Fibroblast of upper back skin (primary cell): ENCODE measurements at regions not wholly inside any gene's neighbourhood (a gene's known extent, or its start where the extent isn't known, plus 50 kb on each side); places are given as distances from the start of the nearest gene placed in this dataset.
A peak's percentile ranks its signal among the peaks of the same experiment; 100 is the strongest.

Source experiments
- DNase-seq: peaks from one replicate; pipeline ENCODE4 v3.0.0-alpha.2; 2013

DNA sequence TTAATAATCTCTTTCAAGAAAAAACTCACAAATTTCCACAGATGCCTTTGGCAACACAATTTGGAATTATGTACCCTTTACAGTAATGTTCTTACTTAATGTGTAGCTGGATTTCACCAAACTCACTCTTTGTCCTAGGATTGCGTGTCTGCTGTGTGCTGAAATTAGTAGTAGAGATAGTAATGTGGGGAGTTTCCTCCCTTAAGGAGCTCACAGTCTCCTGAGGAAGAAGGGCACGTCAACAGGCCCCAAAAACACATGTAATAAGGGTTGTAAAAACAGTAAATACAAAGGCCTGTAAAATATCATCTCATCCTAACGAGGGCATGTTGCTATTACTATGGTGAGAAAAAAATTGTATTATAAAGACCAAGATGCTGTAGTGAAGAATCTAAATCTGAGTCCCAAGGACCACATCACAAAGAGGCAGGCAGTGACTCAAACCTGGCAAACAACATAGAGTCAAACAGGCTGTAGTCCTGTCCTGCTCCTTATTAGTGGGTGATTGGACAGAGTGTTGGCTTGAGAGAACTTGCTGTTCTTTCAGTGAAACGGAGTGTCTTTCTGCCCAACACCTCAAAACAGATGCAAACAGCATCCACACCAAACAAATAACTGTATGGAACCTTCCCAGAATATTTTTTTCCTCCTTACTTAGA is 83.2 kb upstream of the PAPPA start:
- no peak for DNase-seq

GRCh38 chr9:116072046-116072445 is 81.5 kb upstream of the PAPPA start:
- no peak for DNase-seq

- DNase-seq, result peak; percentile 74
These were observed 79.8 kb upstream of the PAPPA start for GRCh38 chr9:116073826-116074225.

DNA sequence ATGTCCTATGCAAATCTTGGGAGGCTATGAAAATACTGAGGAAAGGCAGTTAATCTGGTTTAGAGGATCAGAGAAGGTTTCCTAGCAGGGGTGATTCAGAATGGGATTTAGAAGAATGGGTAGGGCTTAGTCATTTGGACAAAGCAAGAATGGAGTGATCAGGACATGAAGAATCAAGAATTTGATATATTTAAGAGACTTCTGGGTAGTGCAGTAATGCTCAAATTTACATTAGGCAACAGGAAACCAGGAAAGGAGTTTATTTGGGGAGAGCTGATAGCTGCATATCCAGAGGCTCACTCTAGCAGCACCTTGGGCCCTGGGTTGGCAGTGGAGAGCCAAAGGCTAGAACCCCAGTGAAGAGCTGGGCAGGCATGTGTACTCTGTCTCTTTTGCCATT is 78.9 kb upstream of the PAPPA start:
- DNase-seq, result peak; percentile 78

GRCh38 chr9:116075191-116075590 is 78.4 kb upstream of the PAPPA start:
- DNase-seq, result peak; percentile 95

GRCh38 chr9:116078640-116079039 is 75.0 kb upstream of the PAPPA start:
- DNase-seq, result no peak

DNA sequence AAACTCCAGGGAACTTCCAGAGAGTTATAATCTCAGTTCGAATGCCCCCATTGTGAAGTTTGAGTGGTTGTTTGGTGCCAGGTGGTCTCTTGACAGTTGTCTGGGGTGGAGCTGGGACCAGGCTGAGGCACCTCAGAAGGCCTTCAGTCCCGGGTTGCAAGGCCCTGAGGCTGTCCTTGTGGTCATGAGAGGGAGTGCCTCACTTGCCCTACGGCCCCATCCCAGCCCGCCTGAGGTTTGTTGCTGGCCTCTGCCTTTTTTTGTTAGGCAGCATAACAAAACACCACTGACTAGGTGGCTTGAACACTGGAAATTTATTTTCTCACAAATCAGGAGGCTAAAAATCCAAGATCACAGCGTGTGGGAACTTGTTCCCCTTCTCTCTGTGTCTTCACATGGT is 73.0 kb upstream of the PAPPA start:
- no peak for DNase-seq

- peak; percentile 63 for DNase-seq
These were observed 72.0 kb upstream of the PAPPA start for GRCh38 chr9:116081435-116082115.

DNA sequence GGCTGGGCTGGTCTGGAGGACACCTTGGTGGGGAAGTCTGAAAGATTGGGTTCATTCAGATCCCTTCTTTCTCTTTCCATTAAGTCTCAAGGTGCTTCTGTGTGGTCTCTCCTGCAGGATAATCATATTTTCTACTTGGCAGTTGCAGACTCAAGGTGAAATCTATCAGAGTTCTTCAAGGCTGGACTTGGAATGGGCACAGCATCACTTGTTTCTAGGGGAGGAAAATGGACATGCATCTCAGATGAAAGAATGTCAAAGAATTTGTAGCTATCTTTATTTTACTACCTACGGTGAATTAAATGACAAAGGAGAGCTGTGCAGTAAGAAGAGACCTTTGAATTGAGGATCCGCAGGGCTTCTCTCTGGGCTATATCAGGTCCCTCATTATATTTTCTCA is 69.8 kb upstream of the PAPPA start:
- no peak for DNase-seq

GRCh38 chr9:116084497-116084896 is 69.1 kb upstream of the PAPPA start:
- no peak for DNase-seq

- no peak for DNase-seq
These were observed 66.3 kb upstream of the PAPPA start for GRCh38 chr9:116087246-116087645.

DNA sequence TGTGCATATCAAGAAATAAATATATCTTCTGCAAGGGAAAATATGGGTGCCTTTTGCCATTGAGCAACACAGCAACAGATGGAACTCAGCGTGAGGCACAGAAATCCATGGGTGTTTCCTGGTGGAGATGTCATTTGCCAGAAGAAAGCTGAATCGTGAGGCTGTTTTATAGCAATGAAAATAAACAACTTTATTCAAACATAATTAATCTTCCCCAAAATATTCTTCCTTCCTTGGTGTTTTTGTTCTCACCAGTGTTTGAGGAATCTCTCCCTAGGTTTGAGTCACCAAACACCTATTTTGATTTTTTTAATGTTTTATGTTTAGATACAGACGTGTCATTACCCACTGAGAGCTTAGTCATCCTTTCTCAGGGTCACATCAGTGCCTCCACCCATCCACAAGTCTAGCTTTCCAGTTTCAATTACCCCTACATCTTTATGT is 65.8 kb upstream of the PAPPA start:
- peak; percentile 52 for DNase-seq

DNA sequence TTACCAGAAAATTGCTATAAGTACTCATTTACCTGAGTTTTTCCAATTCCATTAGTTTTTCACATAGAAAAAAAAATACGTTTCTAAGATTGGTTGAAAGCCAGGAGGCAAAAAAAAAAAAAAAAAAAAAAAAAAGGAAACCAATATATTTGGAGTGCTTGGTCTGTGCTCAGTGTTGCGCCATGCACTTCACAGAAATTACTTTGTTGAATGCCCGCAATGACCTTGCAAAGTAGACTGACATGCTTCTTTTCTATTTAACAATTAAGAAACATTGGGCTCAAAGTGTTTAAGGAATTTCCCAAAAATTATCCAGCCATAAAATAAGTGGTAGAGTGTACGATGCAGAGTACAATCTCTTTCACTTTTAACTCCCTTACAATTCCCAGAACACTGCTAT is 65.2 kb upstream of the PAPPA start:
- DNase-seq, result no peak

GRCh38 chr9:116090030-116090770 is 63.4 kb upstream of the PAPPA start:
- no peak for DNase-seq

GRCh38 chr9:116094846-116095245 is 58.7 kb upstream of the PAPPA start:
- no peak for DNase-seq

DNA sequence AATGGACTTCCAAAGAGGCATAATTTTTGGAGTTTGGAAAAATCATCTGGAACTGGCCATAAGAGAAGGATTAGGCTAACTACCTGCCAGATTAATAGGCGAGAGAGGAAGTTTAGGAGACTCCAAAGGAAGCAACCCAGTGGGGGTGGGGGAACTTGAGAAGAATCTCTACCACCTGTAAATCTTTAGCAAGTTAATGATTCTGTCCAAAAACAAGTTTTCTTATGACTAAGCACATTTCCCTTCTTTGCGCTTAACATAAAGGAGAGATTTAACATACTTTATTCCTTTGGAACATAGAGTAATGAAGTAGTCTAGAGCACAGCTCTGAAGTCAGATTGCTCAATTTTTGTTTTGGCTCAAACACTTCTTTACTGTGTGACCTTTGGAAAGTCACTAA is 58.2 kb upstream of the PAPPA start:
- no peak for DNase-seq

DNA sequence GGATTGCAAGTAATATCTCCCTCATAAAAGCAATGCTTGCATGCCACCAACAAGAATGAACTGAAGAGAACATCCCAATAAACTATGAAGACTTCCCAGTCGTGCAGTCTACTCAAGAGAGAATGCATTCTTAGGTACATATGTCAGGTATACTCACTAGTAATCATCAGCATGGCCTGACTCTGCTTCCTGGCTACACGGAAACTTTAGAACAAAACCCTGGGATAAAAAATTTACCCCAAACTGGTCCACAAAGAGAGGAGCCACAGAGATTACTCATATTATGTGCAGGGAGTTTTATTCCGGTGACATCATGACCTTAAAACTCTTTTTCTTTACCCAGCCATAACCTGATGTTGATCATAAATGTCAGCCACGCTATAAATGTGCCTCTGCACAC is 57.5 kb upstream of the PAPPA start:
- DNase-seq, result peak; percentile 57

DNA sequence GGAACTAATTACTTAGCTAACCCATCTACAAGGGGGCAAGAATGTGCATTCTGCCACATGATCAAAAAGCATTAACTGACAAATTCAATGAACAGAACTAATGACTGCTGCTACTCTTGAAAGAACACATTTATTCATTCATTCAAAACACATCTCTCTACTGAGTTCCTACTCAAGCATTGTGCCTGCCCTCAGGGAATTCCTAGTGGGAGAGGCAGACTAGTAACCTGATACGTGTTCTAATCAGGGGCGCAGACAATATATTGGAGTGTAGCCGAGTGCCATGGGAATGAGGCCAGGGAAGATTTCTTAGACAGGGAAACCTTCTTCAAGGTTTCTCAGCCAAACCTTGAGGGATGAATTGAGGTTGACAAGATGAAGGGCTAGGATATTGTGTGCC is 56.7 kb upstream of the PAPPA start:
- no peak for DNase-seq

GRCh38 chr9:116098476-116098875 is 55.1 kb upstream of the PAPPA start:
- no peak for DNase-seq

DNA sequence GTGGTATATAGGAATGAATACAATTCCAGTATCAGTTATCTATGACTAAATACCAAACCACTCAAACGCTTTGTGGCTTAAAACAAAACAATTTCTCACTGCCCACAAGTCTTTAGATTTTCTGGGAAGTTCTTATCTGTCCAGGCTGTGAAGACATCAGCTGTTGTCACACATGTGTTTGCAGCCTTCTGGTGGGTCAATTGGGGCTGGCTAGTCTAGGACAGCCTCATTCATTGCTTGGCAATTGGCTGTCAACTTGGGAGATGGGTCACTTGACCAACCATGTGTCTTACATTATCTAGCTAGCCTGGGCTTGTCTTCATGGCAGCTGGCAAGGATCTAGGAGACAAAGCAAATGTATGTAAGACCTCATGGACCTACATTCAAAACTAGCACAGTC is 53.8 kb upstream of the PAPPA start:
- DNase-seq, result peak; percentile 58

DNA sequence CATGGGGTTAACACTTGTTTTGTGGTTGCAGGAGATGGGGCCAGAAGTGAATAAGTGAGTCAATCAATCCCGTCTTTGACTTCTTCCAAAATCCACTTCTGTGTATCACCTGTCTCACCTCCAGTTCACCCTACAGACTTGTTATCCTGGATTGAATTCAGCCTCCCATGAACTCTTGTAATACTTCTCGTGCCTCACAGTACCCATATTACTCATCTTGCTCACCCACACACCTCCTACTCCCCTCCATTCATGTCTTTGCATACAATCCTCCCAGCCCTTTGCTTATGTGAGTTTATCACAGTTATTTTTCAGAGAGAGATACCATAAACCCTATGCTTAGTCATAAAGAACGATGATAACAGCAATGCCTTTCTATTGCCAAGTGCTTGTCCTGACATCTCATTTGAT is 52.9 kb upstream of the PAPPA start:
- DNase-seq, result peak; percentile 66

DNA sequence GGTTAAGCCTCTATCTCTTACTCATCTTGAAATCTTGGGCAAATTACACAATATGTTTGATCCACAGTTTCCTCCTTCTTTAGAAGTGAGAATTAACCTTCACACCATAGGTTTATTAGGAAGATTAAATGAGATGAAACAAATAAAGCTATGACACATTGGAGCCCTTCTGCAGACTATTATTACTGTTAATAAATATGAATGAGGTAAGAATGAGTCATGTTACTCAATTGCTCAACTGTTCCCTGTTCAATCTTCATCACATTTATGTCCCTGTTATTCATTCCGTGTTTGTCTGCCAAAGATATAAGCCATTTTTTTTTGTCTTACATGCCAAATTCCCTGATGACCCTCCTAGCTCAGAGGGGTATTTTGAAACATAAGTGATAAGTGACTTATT is 52.1 kb upstream of the PAPPA start:
- DNase-seq, result peak; percentile 76

DNA sequence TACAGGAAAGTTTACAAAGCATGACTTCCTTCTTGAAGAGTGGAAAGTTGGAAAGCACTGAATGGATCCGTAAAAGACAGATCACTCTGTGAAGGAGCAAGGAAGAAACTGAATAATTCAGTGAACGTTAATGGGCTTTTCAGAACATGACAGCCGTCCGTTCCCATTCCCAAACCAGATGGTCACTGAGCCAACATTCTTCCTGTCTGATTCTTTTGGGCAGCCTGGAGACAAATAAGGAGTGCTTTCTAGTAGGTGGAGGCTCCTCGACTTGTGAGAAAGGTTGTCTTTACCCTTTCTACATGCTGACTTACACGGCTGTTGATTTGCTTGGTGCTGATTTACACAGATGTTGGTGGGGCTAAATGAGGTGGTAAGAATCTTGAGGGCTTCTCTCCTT is 51.0 kb upstream of the PAPPA start:
- DNase-seq, result no peak
